Activated CD8-positive, alpha-beta memory T cell treated with anti-CD3 and anti-CD28 coated beads for 24 hours (primary cell): ENCODE measurements at regions not wholly inside any gene's neighbourhood (a gene's known extent, or its start where the extent isn't known, plus 50 kb on each side); places are given as distances from the start of the nearest gene placed in this dataset.

Experiments used
- DNase-seq: peaks from one replicate; pipeline ENCODE4 v3.0.0-alpha.2; 2020

GRCh38 chr6:170006071-170006899 lies 254.9 kb downstream of the ERMARD start:
- peak; percentile 49 for DNase-seq

GRCh38 chr6:170005665-170006064 lies 254.2 kb downstream of the ERMARD start:
- DNase-seq = no peak

- DNase-seq = peak; percentile 41
These were observed 253.3 kb downstream of the ERMARD start for GRCh38 chr6:170004585-170005210.

GRCh38 chr6:170003451-170004160 lies 252.2 kb downstream of the ERMARD start:
- no peak for DNase-seq

GRCh38 chr6:170003027-170003426 lies 251.6 kb downstream of the ERMARD start:
- DNase-seq = no peak

- peak; percentile 15 for DNase-seq
These were observed 250.4 kb downstream of the ERMARD start for GRCh38 chr6:170001782-170002181.

GRCh38 chr6:170000071-170000843 lies 248.8 kb downstream of the ERMARD start:
- peak; percentile 28 for DNase-seq

GRCh38 chr6:169999367-169999766 lies 247.9 kb downstream of the ERMARD start:
- DNase-seq = no peak

- no peak for DNase-seq
These were observed 247.0 kb downstream of the ERMARD start for GRCh38 chr6:169998457-169998856.

GRCh38 chr6:169997930-169998218 lies 246.5 kb downstream of the ERMARD start:
- no peak for DNase-seq

- DNase-seq = no peak
These were observed 245.9 kb downstream of the ERMARD start for GRCh38 chr6:169997187-169997929.

- DNase-seq = no peak
These were observed 245.1 kb downstream of the ERMARD start for GRCh38 chr6:169996378-169997051.

- no peak for DNase-seq
These were observed 243.3 kb downstream of the ERMARD start for GRCh38 chr6:169994739-169995138.

GRCh38 chr6:169993861-169994481 lies 242.5 kb downstream of the ERMARD start:
- DNase-seq = no peak

- no peak for DNase-seq
These were observed 240.5 kb downstream of the ERMARD start for GRCh38 chr6:169991913-169992312.

- no peak for DNase-seq
These were observed 239.6 kb downstream of the ERMARD start for GRCh38 chr6:169991031-169991390.

- peak; percentile 73 for DNase-seq
These were observed 238.9 kb downstream of the ERMARD start for GRCh38 chr6:169990095-169991030.

GRCh38 chr6:169989594-169989993 lies 238.2 kb downstream of the ERMARD start:
- no peak for DNase-seq

- DNase-seq = no peak
These were observed 237.5 kb downstream of the ERMARD start for GRCh38 chr6:169988769-169989550.
